SU-DHL-6 (cell line): ENCODE measurements at regions not wholly inside any gene's neighbourhood (a gene's known extent, or its start where the extent isn't known, plus 50 kb on each side); places are given as distances from the start of the nearest gene placed in this dataset.

Source experiments
- CTCF ChIP-seq: fragments of 200-600 bp; sonication (generic); IDR thresholded peaks from one replicate; pipeline ENCODE4 v1.5.1; 2017; ENCODE audit warnings: antibody characterized with exemption, mild to moderate bottlenecking, low read length, moderate library complexity; ENCODE audit not compliant: insufficient read depth, poor library complexity, severe bottlenecking
- EZH2phosphoT487 ChIP-seq: fragments of 200-600 bp; sonication (generic), shearing (Covaris generic); conservative IDR thresholded peaks from 2 replicates; pipeline ENCODE4 v1.6.1; 2018; ENCODE audit warnings: mild to moderate bottlenecking, antibody characterized with exemption, low read length, moderate library complexity, mixed read lengths

- TF ChIP-seq EZH2phosphoT487 (no peak), CTCF (no peak)
Observed at GRCh38 chr4:129998436-129999150, 902.6 kb downstream of the C4orf33 start.
